ENCODE measurements at regions not wholly inside any gene's neighbourhood (a gene's known extent, or its start where the extent isn't known, plus 50 kb on each side); places are given as distances from the start of the nearest gene placed in this dataset.
A peak's percentile ranks its signal among the peaks of the same experiment; 100 is the strongest.

- TF ChIP-seq TCF12 (IDR thresholded peaks at IDR 0.05; ENCODE audit: low read depth, low read length) (peak; percentile 75), ZNF622 (IDR thresholded peaks at IDR 0.05) (no peak), RB1 (IDR thresholded peaks at IDR 0.05; ENCODE audit: borderline replicate concordance) (0 out of 2 replicates have a peak, but pooled peaks have one; percentile 36), CTCF (IDR thresholded peaks at IDR 0.05 in 2 of 3, conservative IDR thresholded peaks at IDR 0.05 in 1 of 3; ENCODE audit: control insufficient read depth in 2 of 3, extremely low read depth in 1 of 3, insufficient read depth in 1 of 3, low read depth in 3 of 3, low read length in 3 of 3) (no peak), SUPT20H (IDR thresholded peaks at IDR 0.05; ENCODE audit: borderline replicate concordance, control insufficient read depth, low read depth, low read length) (no peak), JUND (IDR thresholded peaks at IDR 0.05; ENCODE audit: low read depth, low read length) (0 out of 2 replicates have a peak, but pooled peaks have one; percentile 35), NKRF (conservative IDR thresholded peaks at IDR 0.05) (peak; percentile 24; the same call in 1 of the 2 replicates), SREBF2 (IDR thresholded peaks at IDR 0.05; ENCODE audit: low read length) (no peak), FOXK2 (IDR thresholded peaks at IDR 0.05) (no peak; the same call in 1 of the 2 replicates), SUZ12 (IDR thresholded peaks at IDR 0.05; ENCODE audit: unreplicated experiment) (no peak), E2F8 (IDR thresholded peaks at IDR 0.05; ENCODE audit: low read depth, partially characterized antibody) (peak; percentile 31), TARDBP (IDR thresholded peaks at IDR 0.05; ENCODE audit: borderline replicate concordance) (peak; percentile 66; the same call in 1 of the 2 replicates)
- TF ChIP-seq, protein P1, sequence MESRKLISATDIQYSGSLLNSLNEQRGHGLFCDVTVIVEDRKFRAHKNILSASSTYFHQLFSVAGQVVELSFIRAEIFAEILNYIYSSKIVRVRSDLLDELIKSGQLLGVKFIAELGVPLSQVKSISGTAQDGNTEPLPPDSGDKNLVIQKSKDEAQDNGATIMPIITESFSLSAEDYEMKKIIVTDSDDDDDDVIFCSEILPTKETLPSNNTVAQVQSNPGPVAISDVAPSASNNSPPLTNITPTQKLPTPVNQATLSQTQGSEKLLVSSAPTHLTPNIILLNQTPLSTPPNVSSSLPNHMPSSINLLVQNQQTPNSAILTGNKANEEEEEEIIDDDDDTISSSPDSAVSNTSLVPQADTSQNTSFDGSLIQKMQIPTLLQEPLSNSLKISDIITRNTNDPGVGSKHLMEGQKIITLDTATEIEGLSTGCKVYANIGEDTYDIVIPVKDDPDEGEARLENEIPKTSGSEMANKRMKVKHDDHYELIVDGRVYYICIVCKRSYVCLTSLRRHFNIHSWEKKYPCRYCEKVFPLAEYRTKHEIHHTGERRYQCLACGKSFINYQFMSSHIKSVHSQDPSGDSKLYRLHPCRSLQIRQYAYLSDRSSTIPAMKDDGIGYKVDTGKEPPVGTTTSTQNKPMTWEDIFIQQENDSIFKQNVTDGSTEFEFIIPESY (IDR thresholded peaks at IDR 0.05) = no peak
- TF ChIP-seq, protein P2, sequence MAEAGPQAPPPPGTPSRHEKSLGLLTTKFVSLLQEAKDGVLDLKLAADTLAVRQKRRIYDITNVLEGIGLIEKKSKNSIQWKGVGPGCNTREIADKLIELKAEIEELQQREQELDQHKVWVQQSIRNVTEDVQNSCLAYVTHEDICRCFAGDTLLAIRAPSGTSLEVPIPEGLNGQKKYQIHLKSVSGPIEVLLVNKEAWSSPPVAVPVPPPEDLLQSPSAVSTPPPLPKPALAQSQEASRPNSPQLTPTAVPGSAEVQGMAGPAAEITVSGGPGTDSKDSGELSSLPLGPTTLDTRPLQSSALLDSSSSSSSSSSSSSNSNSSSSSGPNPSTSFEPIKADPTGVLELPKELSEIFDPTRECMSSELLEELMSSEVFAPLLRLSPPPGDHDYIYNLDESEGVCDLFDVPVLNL (IDR thresholded peaks at IDR 0.05; ENCODE audit: low read depth, low read length) = no peak
Observed at GRCh38 chr16:13390093-13390985, 488.9 kb downstream of the SHISA9 start (continued).
